ENCODE measurements at regions not wholly inside any gene's neighbourhood (a gene's known extent, or its start where the extent isn't known, plus 50 kb on each side); places are given as distances from the start of the nearest gene placed in this dataset.

DNA sequence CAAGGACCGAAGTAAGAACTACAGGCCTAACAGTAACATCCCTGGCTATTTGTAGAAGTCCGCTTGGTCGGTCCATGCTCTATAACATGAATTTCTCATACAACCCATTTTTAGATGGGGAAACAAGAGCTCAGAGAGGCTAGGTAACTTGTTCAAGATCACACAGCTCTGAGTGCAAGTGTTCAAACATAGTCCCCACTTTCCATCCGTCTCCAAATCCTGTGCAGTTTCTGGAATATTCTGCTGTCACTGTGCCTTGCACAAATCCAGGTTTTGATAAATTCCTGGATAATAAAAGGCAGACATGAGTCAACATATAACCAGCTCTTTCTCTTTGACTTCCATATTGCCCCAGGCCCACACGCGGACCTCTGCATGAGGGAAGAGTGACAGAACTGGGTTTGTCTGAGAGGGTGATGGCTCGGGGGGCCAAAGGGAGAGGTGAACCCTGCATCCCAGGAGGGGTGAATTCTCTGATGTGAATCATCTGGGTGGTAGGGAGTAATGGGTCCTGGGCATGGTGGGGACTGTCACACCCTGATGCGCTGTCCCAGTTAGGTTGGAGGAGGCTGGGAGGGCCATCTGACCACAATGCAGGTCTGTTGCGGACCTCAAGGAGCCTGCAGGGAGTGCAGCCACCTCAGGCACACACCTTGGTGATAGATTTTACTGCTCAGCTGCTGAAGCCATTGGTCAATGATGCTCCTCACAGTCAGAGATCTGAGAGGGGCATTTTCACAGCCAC lies 162.2 kb downstream of the SMAD6 start:
- no peak for TF ChIP-seq CTCF (IDR thresholded peaks at IDR 0.05; ENCODE audit: low read length)
- TF ChIP-seq EZH2 (IDR thresholded peaks at IDR 0.05; ENCODE audit: borderline replicate concordance, low read length), result no peak
